ENCODE measurements at regions not wholly inside any gene's neighbourhood (a gene's known extent, or its start where the extent isn't known, plus 50 kb on each side); places are given as distances from the start of the nearest gene placed in this dataset.

GRCh38 chr3:67288466-67289106, 290.5 kb downstream of the KBTBD8 start:
- no peak for DNase-seq (ENCODE audit: low spot score)

- no peak for DNase-seq (ENCODE audit: low spot score)
Measured at GRCh38 chr3:67289626-67290025, 291.5 kb downstream of the KBTBD8 start.

GRCh38 chr3:67290438-67290837, 292.3 kb downstream of the KBTBD8 start:
- DNase-seq (ENCODE audit: low spot score) = no peak

- no peak for DNase-seq (ENCODE audit: low spot score)
Measured at GRCh38 chr3:67291287-67292252, 293.5 kb downstream of the KBTBD8 start.

- peak; percentile 49 for DNase-seq (ENCODE audit: low spot score)
Measured at GRCh38 chr3:67292356-67293121, 294.4 kb downstream of the KBTBD8 start.

- DNase-seq (ENCODE audit: low spot score) = no peak
Measured at GRCh38 chr3:67294341-67294740, 296.2 kb downstream of the KBTBD8 start.

GRCh38 chr3:67296039-67296892, 298.2 kb downstream of the KBTBD8 start:
- no peak for DNase-seq (ENCODE audit: low spot score)

GRCh38 chr3:67297715-67298475, 299.8 kb downstream of the KBTBD8 start:
- DNase-seq (ENCODE audit: low spot score) = no peak

GRCh38 chr3:67301556-67301955, 303.4 kb downstream of the KBTBD8 start:
- no peak for DNase-seq (ENCODE audit: low spot score)

GRCh38 chr3:67302489-67302888, 304.4 kb downstream of the KBTBD8 start:
- DNase-seq (ENCODE audit: low spot score) = no peak

- DNase-seq (ENCODE audit: low spot score) = no peak
Measured at GRCh38 chr3:67305160-67305559, 307.1 kb downstream of the KBTBD8 start.

GRCh38 chr3:67305922-67306321, 307.8 kb downstream of the KBTBD8 start:
- DNase-seq (ENCODE audit: low spot score) = no peak

GRCh38 chr3:67311440-67311839, 313.3 kb downstream of the KBTBD8 start:
- no peak for DNase-seq (ENCODE audit: low spot score)

GRCh38 chr3:67312155-67312554, 314.0 kb downstream of the KBTBD8 start:
- no peak for DNase-seq (ENCODE audit: low spot score)

- no peak for DNase-seq (ENCODE audit: low spot score)
Measured at GRCh38 chr3:67318162-67318561, 320.1 kb downstream of the KBTBD8 start.

GRCh38 chr3:67324554-67324953, 326.4 kb downstream of the KBTBD8 start:
- DNase-seq (ENCODE audit: low spot score) = no peak

Measured in ureter (tissue), 1 donor.